Adipose tissue (tissue), 3 donors: ENCODE measurements at regions not wholly inside any gene's neighbourhood (a gene's known extent, or its start where the extent isn't known, plus 50 kb on each side); places are given as distances from the start of the nearest gene placed in this dataset.
A peak's percentile ranks its signal among the peaks of the same experiment; 100 is the strongest.

Experiments used
- H3K27ac ChIP-seq: one replicate; pipeline ENCODE4 v1.5.1; 2013; ENCODE audit warnings: low read depth, low read length
- WGBS, 3 donors: extraction: QIAGEN DNeasy Blood & Tissue Kit; methylation state at CpG; one replicate each; pipeline ENCODE4 v1.1.7; 2013; 5-methylcytosine and 5-hydroxymethylcytosine counted together
- donor health status: healthy with polysubstance abuse.
- donor health status: Bipolar disorder and iron deficiency.
- donor health status: healthy.

GRCh38 chr18:22556222-22557167 lies 138.8 kb upstream of the CTAGE1 start:
- H3K27ac ChIP-seq = no peak overlapping the region
- 73 to 77% (median 75%) methylated on average over 8 of the region's 8 CpGs for WGBS, 3 donors

- 70 to 88% (median 84%) methylated on average over 12 of the region's 12 CpGs for WGBS, 3 donors
- H3K27ac ChIP-seq = no peak overlapping the region
Observed at GRCh38 chr18:22557168-22557941, 139.6 kb upstream of the CTAGE1 start.

GRCh38 chr18:22558945-22559385 lies 141.2 kb upstream of the CTAGE1 start:
- H3K27ac ChIP-seq = no peak overlapping the region
- WGBS, 3 donors = 1 to 4% (median 3%) methylated on average over 28 of the region's 28 CpGs

- H3K27ac ChIP-seq = no peak overlapping the region
- 1 to 6% (median 1%) methylated on average over 63 of the region's 63 CpGs for WGBS, 3 donors
Observed at GRCh38 chr18:22559414-22560274, 141.9 kb upstream of the CTAGE1 start.

GRCh38 chr18:22560275-22560610 lies 142.5 kb upstream of the CTAGE1 start:
- no peak overlapping the region for H3K27ac ChIP-seq
- WGBS, 3 donors = 22 to 50% (median 24%) methylated on average over 8 of the region's 8 CpGs

- no peak overlapping the region for H3K27ac ChIP-seq
- 76 to 97% (median 88%) methylated on average over 1 of the region's 1 CpG for WGBS, 3 donors
Observed at GRCh38 chr18:22560797-22561196, 143.1 kb upstream of the CTAGE1 start.

DNA sequence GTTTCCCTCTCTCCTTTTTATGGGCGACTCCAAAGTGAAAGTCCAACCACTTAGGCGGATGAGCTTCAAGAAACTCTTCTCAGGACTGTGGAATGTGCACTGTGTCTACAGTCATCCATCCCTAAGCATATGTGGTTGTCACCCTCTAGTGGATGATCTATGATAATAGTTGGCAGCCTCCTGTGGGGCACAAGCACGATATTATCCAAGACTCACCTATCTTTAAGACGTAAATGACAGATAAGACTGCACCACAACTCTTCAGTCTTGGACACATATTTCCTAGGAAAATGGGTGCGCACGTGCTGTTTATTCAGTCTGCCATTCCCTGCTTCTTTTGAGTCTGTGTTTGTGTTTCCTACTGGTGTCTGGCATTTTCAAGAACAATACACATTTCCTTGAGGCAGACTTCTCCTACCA lies 145.5 kb upstream of the CTAGE1 start:
- 8% methylated on average over 6 of the region's 6 CpGs for WGBS, 3 donors
- peak overlapping the region; percentile 31 for H3K27ac ChIP-seq

DNA sequence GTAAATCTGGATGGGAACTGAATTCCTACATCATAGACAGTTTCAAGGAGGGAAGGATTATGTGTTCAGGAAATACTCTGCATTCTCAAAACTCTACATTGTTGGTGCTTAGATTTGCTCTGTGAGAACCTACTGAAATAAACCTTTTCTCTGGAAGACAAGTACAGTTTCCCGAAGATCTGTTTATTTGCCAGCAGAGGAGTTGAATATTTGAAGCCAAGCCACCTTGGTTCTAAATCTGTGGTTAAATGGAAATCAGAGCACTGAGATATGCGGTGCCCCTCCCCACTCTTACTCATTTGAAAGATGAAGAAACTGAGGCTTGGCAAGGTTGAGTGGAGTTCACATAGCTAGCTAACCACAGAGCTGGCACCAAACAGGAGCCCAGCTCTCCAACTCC lies 146.3 kb upstream of the CTAGE1 start:
- no peak overlapping the region for H3K27ac ChIP-seq
- 69 to 84% (median 73%) methylated on average over 2 of the region's 2 CpGs for WGBS, 3 donors

DNA sequence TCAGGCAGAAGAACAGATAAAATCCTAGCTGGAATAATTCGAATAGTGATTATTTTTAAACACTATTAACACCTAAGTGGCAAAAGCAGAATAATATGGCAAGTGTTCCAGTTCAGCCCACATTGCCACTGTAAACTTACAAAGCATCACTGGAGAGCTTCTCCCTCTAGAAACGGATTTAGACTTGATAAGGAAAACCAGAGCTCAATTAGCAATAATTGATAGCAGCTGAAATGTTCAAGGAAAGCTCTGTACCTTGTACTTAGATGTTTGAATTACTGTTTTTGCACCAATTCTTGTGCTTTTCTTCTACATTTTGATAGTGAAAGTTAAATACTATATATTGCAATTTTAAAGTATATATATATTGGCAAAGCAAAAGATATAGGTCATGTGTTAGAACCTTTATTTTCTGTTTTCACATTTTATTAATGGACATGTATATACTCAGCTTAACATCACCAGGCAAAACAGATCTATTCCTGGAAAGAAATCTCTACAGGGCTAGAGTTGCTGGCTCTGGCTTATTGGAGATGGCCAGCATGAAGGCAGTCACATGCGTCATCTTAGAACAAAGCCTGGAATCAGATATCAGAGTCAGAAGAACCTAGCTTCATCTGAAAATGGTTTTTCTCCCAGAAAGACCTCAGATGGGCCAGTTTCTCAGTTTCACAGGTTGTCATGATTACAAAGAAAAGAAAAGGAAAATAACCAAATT lies 149.1 kb upstream of the CTAGE1 start:
- 68 to 72% (median 71%) methylated on average over 3 of the region's 3 CpGs for WGBS, 3 donors
- no peak overlapping the region for H3K27ac ChIP-seq

- no peak overlapping the region for H3K27ac ChIP-seq
Observed at GRCh38 chr18:22567794-22568193, 150.1 kb upstream of the CTAGE1 start.

DNA sequence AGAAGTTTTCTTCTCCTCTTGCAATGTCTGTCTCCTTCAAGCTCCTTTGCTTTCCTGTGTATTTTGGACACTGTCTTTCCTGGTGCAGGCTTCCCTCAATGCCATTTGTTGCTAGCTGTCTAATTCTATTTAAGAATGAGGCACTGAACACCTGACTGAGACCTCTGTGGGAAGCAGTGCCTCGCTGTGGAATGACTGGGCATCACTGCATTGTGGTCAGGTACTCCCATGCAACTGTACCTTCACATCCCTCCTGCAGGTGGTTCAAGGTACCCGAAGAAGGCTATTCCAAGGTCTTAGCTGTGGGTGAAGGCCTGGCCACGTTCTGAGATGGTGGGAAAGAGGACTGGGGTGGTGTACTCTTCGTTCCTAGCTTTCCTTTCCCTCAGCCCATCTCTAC lies 152.8 kb upstream of the CTAGE1 start:
- no peak overlapping the region for H3K27ac ChIP-seq
- 63 to 83% (median 81%) methylated on average over 4 of the region's 4 CpGs for WGBS, 3 donors

GRCh38 chr18:22572341-22572740 lies 154.6 kb upstream of the CTAGE1 start:
- 55 to 74% (median 74%) methylated on average over 1 of the region's 1 CpG for WGBS, 3 donors
- no peak overlapping the region for H3K27ac ChIP-seq

DNA sequence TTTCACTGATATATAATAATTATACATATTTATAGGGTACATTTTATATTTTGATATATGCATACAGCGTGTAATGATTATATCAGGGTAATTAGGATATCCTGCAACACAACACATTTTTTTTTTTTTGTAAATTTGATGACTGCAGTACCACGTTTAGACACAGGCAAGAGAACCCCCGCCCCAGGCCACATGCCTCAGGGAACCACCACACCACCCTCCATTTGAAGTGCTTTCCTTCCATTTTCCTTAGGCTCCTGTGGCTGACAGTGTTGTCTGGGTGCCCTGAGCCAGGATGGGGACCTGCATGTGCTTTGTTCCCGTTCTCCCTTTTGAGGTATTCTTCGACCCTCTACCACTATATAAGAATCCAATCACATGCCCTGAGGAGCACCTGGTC lies 161.6 kb upstream of the CTAGE1 start:
- H3K27ac ChIP-seq = no peak overlapping the region
- 85 to 87% (median 85%) methylated on average over 5 of the region's 5 CpGs for WGBS, 3 donors

DNA sequence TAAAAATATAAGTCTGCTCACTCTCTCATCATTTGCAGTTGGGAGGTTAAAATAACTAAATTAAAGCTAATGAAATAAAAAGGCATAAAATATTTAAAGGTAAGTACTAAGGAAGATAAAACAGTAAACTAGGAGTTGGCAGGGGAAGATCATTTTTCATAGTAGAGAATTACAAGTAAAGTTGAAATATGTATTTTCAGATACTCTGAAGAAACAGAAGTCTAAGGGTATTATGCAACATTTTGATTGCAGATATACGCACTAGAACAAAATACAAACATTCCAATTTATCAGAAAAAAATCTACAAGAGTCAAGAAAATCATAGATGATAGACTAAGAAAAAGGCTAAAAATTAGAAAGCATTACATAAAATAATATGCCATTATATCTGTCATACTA lies 167.6 kb upstream of the CTAGE1 start:
- no peak overlapping the region for H3K27ac ChIP-seq
- WGBS, 3 donors = 59 to 68% (median 68%) methylated on average over 1 of the region's 1 CpG

DNA sequence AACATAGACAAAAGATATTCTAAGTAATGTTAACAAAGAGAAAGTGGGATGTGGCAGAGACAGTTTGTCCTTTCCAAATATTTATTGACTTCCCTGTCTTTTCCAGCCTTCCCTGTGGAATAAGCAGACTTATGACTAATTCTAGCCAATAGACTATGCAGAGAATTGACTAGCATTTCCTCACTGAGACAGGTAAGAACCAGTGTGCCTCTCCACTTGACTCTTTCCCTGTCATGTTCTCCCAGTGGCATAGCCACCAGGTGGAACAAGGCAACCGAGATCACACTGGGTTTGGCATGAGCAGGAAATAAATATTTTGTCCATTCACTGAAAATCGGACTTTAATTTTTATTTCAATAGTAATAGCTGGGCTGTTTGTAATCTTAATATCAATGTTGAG lies 168.1 kb upstream of the CTAGE1 start:
- WGBS, 3 donors = 67 to 82% (median 79%) methylated on average over 2 of the region's 2 CpGs
- no peak overlapping the region for H3K27ac ChIP-seq

DNA sequence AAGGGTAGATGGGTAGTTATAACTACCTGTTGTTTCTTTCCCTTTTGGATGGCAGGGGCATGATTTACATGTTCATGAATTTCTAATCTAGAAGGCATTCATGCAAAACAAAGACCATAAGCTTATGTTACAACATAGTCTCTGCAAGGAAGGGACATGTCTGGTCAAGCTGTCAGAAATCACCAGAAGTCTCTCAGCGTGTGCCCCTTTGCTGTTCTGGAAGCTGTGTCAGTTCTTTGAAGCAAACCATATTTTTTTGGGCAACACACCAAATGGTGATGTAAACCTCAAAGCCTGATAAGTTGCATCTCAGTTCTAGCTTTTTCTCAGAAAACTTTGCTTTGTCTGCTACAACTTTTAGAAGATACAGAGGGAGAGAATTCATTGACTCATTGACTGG lies 173.5 kb upstream of the CTAGE1 start:
- WGBS, 3 donors = 54 to 56% (median 55%) methylated on average over 1 of the region's 1 CpG
- no peak overlapping the region for H3K27ac ChIP-seq

DNA sequence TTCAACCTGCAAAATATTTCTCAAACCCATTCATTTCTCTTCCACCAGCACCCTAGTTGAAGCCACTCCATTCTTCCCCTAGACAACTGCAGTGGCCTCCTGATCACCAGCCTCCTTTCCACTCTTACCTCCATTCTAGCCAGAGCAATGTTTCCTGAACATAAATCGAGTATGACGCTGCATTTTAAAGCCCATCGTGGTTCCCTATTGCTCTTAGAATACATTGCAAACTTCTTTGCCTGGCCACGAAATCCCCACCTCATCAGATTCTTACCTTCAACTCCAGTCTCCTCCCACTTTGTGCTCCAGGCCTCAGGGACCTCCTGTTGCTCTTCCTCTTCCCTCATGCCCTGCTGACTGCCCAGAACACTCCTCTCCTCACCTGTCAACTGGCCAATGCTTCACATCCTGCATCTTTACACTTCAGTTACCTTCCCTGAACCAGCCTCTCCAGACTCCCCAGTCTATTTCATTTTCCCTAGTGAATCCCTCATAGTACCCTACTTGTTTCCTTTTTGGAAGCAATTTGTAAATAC lies 176.5 kb upstream of the CTAGE1 start:
- 52 to 76% (median 56%) methylated on average over 4 of the region's 4 CpGs for WGBS, 3 donors
- H3K27ac ChIP-seq = no peak overlapping the region

DNA sequence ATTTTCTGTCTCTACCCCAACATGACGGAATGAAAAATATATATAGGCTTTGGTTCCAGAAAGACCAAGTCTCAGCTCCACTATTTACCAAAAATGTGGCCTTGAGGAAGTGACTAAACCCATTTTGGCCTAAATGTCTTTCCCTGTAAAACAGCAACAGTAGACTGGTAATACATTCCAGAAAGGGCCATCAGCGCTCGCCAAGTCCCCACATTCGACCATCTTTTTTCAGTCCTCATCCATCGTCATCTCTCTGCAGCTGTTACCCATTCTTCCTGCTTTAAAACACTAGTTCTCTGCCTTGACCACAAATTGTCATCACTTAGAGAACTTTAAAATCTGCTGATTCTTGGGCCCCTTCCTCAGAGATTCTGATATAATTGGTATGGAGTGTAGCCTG lies 183.8 kb upstream of the CTAGE1 start:
- H3K27ac ChIP-seq = no peak overlapping the region
- 94 to 95% (median 94%) methylated on average over 5 of the region's 5 CpGs for WGBS, 3 donors
